ENCODE measurements at regions not wholly inside any gene's neighbourhood (a gene's known extent, or its start where the extent isn't known, plus 50 kb on each side); places are given as distances from the start of the nearest gene placed in this dataset.

- DNase-seq: no peak
These were observed 82.9 kb downstream of the ELOVL4 start for GRCh38 chr6:79864421-79864820.

DNA sequence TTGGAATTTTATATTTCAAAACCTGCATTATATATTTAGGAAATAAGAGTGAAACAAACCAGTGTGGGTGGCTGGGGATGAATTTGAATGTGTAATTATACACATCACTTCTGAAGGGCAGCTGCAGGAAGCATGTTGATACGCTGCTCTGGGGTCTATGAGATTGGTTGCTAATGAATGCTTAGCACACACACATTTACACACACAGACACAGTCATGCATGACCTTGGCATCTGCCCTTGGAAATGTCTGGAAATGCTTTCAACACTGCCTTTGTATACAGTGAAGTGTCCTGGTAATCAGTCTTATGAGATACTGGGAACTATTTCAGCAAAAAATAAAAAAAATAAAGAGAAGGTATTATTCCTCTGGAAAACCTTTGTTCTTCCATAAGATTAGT lies 83.4 kb downstream of the ELOVL4 start:
- no peak for DNase-seq

GRCh38 chr6:79863566-79863965 lies 83.8 kb downstream of the ELOVL4 start:
- no peak for DNase-seq

DNA sequence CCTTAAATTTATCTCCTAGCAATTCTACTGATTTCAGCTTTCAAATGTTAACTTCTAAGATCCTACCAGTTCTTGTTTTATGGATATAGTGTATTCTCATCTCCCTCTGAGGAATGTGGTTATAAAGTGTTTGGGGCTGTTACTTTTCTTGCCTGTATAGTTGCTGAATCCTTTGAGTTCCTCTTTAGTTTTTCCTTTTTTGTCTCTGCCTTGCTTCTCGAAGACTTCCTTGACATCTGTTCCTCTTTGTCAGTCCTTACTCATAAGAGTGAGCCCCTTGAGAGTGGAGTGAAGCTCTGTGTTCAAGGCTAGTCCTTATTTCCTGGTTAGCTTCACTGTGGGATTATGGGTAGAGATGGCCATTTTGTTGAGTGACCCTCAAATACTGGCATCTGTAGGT lies 84.6 kb downstream of the ELOVL4 start:
- DNase-seq: no peak

DNA sequence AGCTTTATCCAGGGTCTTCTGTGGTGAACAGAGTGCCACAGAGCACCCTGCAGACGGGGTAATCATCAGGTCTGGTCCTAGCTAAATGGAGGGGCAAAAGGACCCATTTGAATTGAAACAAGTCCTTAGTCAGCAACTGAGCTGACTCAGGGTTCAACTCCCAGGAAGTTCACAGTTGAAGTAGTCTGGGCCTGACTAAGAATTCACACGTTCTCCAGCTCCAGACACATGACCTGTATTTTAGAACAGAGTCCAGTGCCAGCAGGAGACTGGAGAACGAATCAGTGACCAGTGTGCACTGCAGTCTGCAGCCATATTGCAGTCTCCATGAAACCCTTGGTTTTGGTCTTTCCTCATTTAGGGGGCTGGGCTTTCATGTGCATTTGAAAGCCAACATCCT lies 85.2 kb downstream of the ELOVL4 start:
- DNase-seq: no peak

GRCh38 chr6:79861023-79861422 lies 86.3 kb downstream of the ELOVL4 start:
- no peak for DNase-seq

- DNase-seq: no peak
These were observed 99.9 kb downstream of the ELOVL4 start for GRCh38 chr6:79847426-79847825.

DNA sequence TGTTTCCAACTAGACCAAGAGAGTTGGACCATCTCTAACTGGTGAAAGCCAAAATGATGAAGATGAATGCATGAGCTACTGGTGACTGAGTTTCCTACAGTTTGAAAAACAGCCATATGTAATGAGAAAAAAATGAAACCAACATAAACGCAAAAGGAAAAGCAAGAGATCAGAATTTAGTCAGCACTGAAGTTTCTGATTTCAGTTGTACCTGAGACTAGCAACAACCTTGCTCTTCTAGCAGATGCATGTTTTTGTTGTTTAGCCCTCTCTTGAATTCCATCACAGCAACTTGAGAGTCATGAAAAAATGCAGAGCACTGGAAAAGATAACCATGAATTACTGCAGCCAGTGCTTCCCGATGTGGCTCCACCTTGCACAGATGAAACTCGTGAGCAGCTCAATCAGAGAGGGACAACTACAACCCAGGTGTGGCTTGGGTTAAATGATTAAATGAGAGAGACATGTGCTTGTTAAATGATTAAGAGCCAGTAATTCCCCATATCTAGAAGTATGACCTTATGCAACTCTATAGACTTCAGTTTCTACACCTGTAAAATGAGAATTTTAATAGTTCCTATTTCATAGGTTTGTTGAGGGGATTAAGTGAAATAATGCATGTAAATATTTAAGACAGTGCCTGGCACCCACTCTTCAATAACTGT lies 104.8 kb downstream of the ELOVL4 start:
- no peak for DNase-seq

- DNase-seq: no peak
These were observed 105.6 kb downstream of the ELOVL4 start for GRCh38 chr6:79841577-79842375.

DNA sequence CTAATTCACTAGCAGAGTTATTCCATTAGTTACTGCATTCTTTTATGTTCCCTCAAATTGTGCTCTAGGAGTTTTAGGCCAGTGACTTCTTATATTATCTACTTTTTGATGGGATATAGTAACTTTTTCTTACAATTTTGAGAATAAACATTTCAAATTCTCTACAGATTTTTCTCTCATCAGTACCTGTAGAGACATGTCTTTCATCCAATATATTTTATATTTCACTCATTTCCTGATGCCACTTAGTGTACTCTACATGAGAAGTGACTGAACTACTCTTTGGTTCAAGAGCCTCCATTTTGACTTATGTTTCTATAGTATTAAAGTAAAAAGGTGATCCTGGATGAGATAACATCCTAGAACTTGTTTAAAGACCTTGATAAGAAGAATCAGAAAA lies 108.5 kb downstream of the ELOVL4 start:
- no peak for DNase-seq

DNA sequence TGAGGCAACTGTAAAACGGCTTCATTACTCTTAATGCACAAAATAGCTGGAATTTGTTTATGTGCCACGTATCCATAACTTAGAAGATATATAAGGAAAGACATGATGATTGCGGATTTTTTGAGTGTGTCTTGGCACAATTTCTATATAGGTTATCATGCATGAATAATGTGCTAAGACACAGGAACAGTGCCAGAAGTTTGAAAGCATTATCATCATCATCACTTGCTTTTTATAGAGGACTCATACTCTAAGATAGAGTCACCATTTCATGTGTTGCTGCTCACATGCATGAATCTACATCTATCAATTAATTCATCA lies 113.4 kb downstream of the ELOVL4 start:
- DNase-seq: no peak

DNA sequence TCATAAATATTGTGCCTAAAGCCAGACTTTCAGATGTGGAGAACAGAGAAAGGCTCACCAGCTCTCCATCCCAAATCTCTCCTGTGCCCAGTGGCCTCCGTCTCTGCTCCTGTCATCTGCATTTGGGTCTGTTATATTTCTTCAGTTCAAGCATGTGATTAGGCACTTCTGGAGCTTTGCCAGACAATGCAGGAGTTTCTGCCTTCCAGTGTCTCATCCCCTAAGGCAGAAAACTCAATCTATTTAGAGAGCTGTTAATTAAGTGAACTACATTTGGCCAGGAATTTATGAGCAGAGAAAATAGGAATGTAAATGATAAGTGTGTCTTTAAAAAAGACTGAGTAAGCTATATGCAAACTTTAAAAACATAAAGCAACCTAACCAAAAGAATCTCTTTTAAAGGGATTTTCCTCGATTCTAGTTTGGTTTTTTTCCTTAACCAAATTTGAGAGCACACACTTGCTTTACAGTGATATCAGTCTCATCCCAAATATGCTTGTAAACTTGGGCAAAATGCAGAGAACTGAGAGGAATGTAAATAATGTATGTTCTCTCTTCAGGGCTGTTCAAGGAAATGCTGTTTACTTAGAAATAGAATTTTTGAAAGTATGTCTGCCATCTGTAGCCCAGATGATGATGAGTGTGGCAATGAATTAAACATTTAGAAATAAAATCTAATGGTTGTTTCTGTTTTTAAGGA lies 113.9 kb downstream of the ELOVL4 start:
- DNase-seq: no peak

DNA sequence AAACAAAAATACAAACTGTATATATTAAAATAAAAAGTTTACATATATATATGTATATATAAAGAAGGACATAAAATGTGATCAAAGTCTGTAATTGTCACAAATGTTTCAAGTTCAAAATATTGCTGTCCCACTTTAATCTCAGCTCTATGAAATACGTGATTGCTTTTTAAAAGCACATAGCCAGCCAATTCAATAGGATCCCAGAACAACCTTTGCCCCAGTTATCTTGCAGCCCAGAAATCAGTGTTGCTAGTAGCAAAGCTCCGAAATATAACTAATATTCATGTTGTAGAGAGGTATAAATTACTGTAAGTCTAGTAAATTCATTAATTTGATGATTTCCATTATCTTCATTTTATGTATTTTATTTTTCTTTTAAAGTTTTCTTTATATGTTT lies 114.6 kb downstream of the ELOVL4 start:
- no peak for DNase-seq

DNA sequence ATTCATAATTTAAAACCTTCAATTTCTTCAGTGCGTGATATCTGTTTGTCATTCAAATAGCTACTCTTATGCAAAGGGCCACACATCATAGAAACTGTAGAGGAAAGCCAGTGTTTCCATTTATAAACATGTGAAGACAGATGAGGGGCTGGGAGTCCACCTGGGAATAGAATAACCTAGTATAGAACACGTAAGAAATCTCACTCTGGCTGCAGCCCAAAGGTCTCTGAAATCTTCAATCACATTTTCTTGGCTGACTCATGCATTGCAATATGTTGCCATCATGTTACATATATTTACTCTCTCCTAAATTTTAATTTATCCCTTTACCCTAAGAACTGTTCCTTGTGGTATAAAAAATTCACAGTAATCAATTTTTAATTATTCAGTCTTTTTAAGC lies 123.2 kb downstream of the ELOVL4 start:
- no peak for DNase-seq

- DNase-seq: no peak
These were observed 125.5 kb downstream of the ELOVL4 start for GRCh38 chr6:79821859-79822258.

GRCh38 chr6:79818471-79818870 lies 128.9 kb downstream of the ELOVL4 start:
- DNase-seq: no peak

- no peak for DNase-seq
These were observed 132.4 kb downstream of the ELOVL4 start for GRCh38 chr6:79814940-79815339.

DNA sequence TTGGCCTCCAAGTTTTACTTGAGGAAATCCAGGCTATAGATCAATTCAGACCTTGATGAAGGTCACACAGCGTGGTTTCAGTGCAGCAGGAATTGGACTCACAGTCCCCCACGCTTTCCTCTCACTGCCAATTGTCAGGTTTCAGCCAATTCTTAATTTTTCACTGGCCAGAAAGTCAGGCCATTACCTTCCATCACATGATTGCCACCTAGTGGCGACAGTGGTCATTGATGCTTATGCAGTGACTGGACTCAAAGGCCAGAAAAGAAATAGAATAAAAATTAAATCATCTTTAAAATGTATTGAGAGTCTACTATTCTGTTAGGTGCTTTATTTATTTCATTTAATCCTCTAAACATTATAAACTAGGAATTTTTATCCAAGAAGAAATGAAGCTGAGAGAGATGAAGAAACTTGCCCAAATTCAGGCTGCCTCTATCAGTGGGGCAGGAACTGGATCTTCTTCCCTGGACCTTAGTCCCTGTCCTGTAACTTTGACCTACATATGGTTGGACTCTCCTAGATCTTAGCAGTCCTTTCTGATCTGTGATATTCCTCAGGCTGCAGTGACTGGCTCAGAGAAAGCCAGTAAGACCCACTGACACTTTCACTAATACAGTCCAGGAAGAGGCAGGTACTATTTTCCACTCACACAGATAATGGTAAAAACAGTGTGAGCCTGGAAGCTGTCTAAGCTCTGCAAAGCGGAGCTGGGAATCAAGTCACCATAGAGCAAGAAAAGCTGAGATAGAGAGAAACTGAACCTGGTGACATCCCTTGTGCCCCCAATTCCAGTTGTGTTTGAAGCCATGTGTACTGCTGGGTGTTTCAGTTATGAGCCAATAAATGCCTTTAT lies 133.3 kb downstream of the ELOVL4 start:
- peak; percentile 66 to 68 for DNase-seq

- no peak for DNase-seq
These were observed 134.1 kb downstream of the ELOVL4 start for GRCh38 chr6:79813143-79813850.

DNA sequence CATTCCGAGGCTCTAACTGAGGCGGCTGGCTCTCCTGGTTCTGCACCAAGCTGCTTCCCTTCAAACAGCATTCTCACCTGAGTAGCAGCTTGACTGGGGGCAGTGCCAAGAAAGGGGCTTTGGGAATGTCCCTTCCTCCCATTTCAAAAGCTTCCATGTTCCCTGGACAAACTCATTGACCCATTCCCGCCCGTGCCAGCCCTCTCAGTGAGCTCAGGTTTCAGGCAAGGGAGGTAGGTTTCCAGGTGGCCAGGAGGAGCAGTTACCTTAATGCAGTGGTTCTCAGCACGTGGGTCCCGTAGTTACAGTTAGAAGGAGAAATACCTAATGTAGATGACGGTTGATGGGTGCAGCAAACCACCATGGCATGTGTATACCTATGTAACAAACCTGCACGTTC lies 135.2 kb downstream of the ELOVL4 start:
- DNase-seq: no peak

DNA sequence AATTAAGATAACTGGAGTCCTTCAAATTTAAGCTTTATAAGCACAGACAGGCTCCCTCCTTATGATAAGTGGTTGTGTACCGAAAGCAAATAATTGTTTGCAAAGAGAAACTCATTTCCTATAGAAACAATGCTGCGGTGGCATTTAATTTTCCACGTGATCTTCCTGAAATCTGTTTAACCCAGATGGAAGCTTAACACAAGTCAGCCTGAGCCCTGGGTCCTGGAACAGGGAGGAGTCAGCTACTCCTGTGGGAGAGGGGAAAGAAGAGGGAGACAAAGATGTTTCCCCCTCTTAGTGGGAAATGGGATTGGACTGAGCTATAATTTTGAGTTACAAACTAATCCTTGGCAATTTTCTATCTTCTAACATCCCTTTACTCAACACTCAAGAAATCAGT lies 136.5 kb downstream of the ELOVL4 start:
- DNase-seq: no peak

GRCh38 chr6:79810185-79810705 lies 137.1 kb downstream of the ELOVL4 start:
- no peak for DNase-seq
